ENCODE measurements at regions not wholly inside any gene's neighbourhood (a gene's known extent, or its start where the extent isn't known, plus 50 kb on each side); places are given as distances from the start of the nearest gene placed in this dataset.

DNA sequence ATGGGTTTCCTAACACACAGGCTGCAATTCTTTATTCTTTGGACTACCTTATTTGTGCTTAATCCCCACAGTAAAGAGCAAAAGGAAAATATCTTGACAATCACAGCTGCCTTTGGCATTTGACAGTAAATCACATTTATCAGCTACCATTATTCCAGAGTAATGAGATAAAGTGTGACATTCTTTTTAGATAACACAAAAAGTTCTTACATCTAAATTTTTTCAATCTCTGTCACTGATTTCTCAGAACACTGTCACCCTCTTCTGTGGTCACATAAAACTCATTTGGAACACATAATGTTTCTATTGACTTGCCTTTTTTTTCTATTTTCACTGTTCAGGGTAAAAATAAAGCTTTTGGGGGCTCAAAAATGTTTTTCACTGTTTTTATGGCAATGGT, 484.6 kb downstream of the LTN1 start:
- TF ChIP-seq, protein P1, sequence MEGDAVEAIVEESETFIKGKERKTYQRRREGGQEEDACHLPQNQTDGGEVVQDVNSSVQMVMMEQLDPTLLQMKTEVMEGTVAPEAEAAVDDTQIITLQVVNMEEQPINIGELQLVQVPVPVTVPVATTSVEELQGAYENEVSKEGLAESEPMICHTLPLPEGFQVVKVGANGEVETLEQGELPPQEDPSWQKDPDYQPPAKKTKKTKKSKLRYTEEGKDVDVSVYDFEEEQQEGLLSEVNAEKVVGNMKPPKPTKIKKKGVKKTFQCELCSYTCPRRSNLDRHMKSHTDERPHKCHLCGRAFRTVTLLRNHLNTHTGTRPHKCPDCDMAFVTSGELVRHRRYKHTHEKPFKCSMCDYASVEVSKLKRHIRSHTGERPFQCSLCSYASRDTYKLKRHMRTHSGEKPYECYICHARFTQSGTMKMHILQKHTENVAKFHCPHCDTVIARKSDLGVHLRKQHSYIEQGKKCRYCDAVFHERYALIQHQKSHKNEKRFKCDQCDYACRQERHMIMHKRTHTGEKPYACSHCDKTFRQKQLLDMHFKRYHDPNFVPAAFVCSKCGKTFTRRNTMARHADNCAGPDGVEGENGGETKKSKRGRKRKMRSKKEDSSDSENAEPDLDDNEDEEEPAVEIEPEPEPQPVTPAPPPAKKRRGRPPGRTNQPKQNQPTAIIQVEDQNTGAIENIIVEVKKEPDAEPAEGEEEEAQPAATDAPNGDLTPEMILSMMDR (optimal IDR thresholded peaks at IDR 0.05 in 1 of 3, IDR thresholded peaks at IDR 0.05 in 1 of 3, conservative IDR thresholded peaks at IDR 0.05 in 1 of 3; ENCODE audit: extremely low read depth in 1 of 3, insufficient read depth in 2 of 3, low read length in 3 of 3) = no peak
- TF ChIP-seq EZH2 (IDR thresholded peaks at IDR 0.05; ENCODE audit: low read length) = no peak
- no peak for DNase-seq (ENCODE audit: low read depth, low spot score)
- no peaks in the 10 kb centered on the region for H3K79me2 ChIP-seq (ENCODE audit: control insufficient read depth, insufficient read depth, low read length)
- no peak for FAIRE-seq
- H3K4me1 ChIP-seq (ENCODE audit: control insufficient read depth, extremely low read depth, insufficient read depth, low read length) = no peaks in the 10 kb centered on the region
- H3K4me2 ChIP-seq (ENCODE audit: control insufficient read depth, extremely low read depth, insufficient read depth, low read depth, low read length) = no peak overlapping the region
- H4K20me1 ChIP-seq (ENCODE audit: control insufficient read depth, extremely low read depth, insufficient read depth, low read length) = no peaks in the 10 kb centered on the region
- no peaks in the 10 kb centered on the region for H3K9me3 ChIP-seq (ENCODE audit: control insufficient read depth, low read depth, low read length)
- dilution Hi-C loops (cut with MboI; ENCODE audit: extremely low pct_ligation_motif_present, low sequenced_read_pairs) = no loop called here
- H2AFZ ChIP-seq (ENCODE audit: control insufficient read depth, low read length) = no peak overlapping the region
- no peak overlapping the region for H3K4me3 ChIP-seq (ENCODE audit: control insufficient read depth in 2 of 3, extremely low read depth in 1 of 3, insufficient read depth in 2 of 3, low read depth in 1 of 3, low read length in 3 of 3)
- no peaks in the 10 kb centered on the region for H3K36me3 ChIP-seq (ENCODE audit: control insufficient read depth in 2 of 2, extremely low read depth in 1 of 2, insufficient read depth in 2 of 2, low read length in 2 of 2)
- no peak overlapping the region for H3K27ac ChIP-seq (ENCODE audit: control insufficient read depth, insufficient read depth, low read length)
- H3K27me3 ChIP-seq (ENCODE audit: control insufficient read depth, extremely low read depth, insufficient read depth, low read length) = no peaks in the 10 kb centered on the region
- H3K9ac ChIP-seq (ENCODE audit: control insufficient read depth, extremely low read depth, insufficient read depth, low read length) = no peak overlapping the region
- H3K9me1 ChIP-seq (ENCODE audit: control insufficient read depth, extremely low read depth, insufficient read depth, low read length) = no peaks in the 10 kb centered on the region

DNA sequence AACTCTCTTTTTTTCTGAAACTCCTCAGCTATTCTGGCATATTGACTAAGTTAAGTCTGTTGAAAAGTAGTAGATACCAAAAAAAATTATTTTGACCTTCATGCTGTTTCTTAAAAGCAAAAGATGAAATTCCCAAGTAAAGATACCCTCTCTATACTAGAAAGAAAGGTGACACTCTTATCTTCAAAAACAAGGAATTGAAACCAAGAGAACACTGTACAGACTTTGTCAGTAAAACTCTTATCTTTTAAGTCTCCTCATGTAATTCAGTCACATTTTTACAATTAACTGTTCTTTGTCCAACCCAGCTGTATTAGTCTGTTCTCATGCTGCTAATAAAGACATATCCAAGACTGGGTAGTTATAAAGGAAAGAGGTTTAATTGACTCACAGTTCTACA, 496.2 kb downstream of the LTN1 start:
- Histone ChIP-seq H3K27ac (ENCODE audit: control insufficient read depth, insufficient read depth, low read length) (no peak overlapping the region), H3K36me3 (ENCODE audit: control insufficient read depth in 2 of 2, extremely low read depth in 1 of 2, insufficient read depth in 2 of 2, low read length in 2 of 2) (no peaks in the 10 kb centered on the region), H3K9ac (ENCODE audit: control insufficient read depth, extremely low read depth, insufficient read depth, low read length) (no peak overlapping the region), H3K27me3 (ENCODE audit: control insufficient read depth, extremely low read depth, insufficient read depth, low read length) (no peaks in the 10 kb centered on the region), H2AFZ (ENCODE audit: control insufficient read depth, low read length) (no peak overlapping the region), H3K9me3 (ENCODE audit: control insufficient read depth, low read depth, low read length) (no peaks in the 10 kb centered on the region), H3K4me2 (ENCODE audit: control insufficient read depth, extremely low read depth, insufficient read depth, low read depth, low read length) (no peak overlapping the region), H4K20me1 (ENCODE audit: control insufficient read depth, extremely low read depth, insufficient read depth, low read length) (no peaks in the 10 kb centered on the region), H3K9me1 (ENCODE audit: control insufficient read depth, extremely low read depth, insufficient read depth, low read length) (no peaks in the 10 kb centered on the region), H3K79me2 (ENCODE audit: control insufficient read depth, insufficient read depth, low read length) (no peaks in the 10 kb centered on the region), H3K4me3 (ENCODE audit: control insufficient read depth in 2 of 3, extremely low read depth in 1 of 3, insufficient read depth in 2 of 3, low read depth in 1 of 3, low read length in 3 of 3) (no peak overlapping the region), H3K4me1 (ENCODE audit: control insufficient read depth, extremely low read depth, insufficient read depth, low read length) (no peaks in the 10 kb centered on the region)
- dilution Hi-C loops (cut with MboI; ENCODE audit: extremely low pct_ligation_motif_present, low sequenced_read_pairs) = no loop called here
- FAIRE-seq (no peak), DNase-seq (ENCODE audit: low read depth, low spot score) (no peak)
- no peak for TF ChIP-seq EZH2 (IDR thresholded peaks at IDR 0.05; ENCODE audit: low read length)
- TF ChIP-seq, protein P1 (optimal IDR thresholded peaks at IDR 0.05 in 1 of 3, IDR thresholded peaks at IDR 0.05 in 1 of 3, conservative IDR thresholded peaks at IDR 0.05 in 1 of 3; ENCODE audit: extremely low read depth in 1 of 3, insufficient read depth in 2 of 3, low read length in 3 of 3) = no peak
